HG02870 (cell line): ENCODE measurements at regions not wholly inside any gene's neighbourhood (a gene's known extent, or its start where the extent isn't known, plus 50 kb on each side); places are given as distances from the start of the nearest gene placed in this dataset.
"Not testable (repeated sequence)": the region's sequence is repeated elsewhere in the genome, so short reads cannot be mapped to it uniquely, and the experiment has no call there.

Experiments
- ATAC-seq: cut with Tn5 transposase; IDR thresholded peaks from one replicate; pipeline ENCODE4 v1.9.1; 2021; ENCODE audit warnings: mild to moderate bottlenecking, moderate library complexity; ENCODE audit not compliant: unreplicated experiment

DNA sequence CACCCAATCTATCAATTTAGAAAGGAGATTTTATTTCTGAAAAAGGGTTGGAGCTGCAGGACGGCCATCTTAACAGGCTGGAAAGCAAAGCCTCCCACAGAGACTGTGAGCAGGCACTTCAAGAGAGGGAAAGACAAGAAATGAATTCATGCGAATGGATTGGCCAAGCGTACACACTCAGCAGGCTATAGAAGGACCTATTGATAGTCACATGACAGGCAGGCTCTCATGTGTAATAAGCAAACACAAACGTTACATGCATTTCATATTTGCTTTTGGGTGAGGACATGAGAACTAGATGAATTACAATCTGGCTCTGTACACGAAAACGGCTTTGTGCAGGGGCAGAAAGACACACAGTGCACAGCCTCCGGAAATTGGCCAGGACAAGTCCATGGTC is 83.9 kb upstream of the GOLGA6L6 start:
- ATAC-seq = not testable (repeated sequence)

DNA sequence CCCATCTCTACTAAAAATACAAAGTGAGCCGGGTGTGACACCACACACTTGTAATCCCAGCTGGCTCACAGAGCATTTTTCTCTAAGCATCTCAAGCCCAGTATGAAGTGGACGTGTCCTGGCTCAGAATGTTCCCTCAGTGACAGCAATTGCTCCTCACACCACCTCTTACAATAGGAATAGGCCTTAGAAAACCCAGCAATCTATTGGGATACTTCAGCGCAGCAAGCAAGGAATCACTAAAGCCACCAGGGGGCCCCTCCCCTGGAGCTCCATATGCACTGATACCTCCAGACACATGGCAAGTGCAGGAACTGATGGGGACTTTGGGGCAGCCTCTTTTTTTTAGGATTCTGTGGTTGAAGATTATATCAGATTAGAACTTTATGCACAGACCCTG is 82.5 kb upstream of the GOLGA6L6 start:
- ATAC-seq = not testable (repeated sequence)

DNA sequence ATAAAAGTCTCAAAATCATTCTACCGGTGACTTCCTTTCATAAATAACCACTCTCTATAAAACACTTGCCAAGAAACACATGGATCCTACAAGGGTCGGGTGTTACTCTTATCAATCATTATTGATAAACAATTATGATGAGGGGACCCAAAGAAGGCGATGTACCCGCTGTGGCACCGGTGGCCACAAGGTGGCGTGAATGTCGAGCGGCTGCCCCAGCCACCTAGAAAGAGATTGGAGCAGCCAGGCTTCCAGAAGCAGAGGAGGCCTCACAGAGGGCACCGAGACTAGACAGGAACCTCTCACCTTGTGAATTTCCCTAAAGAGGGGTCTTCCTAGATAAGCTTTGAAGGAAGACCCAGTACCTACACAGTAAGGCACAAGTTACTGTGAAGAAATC is 80.5 kb upstream of the GOLGA6L6 start:
- ATAC-seq = peak; percentile 42

DNA sequence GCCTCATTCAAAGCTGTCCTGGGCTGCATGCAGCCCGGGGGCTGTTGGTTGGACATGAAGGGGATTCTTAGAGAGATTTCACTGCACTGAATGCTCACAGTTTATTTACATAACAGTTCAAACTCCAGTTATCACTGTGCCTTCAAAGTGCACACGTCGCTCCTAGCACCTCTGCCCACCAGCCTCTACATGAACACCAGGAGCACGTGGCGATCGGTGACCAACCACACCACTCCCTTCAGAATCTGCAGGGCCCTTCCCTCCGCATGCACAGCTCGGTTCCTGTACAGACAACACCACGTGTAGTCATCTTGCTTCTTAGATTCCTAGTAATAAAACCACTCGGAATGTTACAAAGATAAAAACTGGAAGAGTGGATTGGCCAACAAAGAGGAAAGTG is 72.9 kb upstream of the GOLGA6L6 start:
- ATAC-seq = not testable (repeated sequence)

DNA sequence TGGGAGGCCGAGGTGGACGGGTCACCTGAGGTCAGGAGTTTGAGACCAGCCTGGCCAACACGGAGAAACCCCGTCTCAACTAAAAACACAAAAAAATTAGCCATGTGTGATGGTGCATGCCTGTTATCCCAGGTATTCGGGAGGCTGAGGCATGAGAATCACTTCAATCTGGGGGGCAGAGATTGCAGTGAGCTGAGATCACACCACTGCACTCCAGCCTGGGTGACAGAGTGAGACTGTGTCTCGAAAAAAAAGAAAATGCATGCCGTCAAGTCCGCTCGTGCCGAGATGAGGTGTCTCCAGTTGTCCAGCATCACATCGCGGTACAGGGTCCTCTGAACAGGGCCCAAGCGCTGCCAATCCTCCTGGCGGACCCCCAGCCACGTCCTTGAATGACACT is 71.2 kb upstream of the GOLGA6L6 start:
- not testable (repeated sequence) for ATAC-seq

DNA sequence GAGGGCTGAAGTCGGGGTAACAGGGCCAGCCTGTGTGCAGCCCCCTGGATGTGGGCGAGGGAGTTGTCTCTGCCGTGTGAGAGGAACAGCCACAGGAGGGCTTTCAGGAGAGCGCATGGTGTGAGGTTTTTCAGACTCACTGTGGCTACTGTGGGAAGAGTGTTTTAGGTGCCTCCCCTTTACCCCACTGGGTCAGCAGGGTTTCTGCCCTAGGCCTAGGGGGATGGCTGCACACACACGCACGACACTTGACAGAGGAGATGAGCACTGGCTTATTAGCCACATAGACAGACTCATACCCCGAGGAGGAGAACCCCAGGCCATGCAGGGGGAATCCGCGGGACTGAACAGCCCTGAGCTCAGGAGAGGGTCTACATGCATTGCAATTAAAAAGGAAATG is 70.8 kb upstream of the GOLGA6L6 start:
- ATAC-seq = not testable (repeated sequence)

DNA sequence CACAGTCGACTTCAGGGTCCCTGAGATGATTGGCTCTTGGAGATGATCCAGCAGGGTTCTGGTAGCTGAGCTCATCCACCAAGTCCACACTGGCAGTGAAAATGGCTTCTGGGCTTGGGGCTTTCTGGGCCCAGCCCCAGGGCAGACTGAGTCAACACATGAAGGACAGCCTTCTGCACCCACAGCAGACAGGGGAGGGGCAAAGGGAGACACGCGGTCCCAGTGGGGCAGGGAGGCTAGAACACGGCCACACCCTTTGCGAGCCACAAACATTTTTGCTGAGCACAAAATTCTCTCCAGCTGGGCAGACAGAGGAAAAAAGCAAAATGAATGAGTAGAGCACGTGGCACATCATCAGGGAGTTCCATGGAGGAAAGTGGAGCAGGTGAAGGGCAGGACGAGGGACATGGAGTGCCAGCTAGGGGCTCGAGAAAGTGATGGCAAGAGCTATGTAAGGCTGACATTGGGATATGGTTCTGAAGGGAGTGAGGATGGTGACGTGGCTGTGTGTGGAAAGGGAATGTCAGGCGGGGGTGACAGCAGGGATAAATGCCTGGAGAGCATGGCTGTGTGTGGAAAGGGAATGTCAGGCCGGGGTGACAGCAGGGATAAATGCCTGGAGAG is 70.2 kb upstream of the GOLGA6L6 start:
- ATAC-seq = not testable (repeated sequence)

DNA sequence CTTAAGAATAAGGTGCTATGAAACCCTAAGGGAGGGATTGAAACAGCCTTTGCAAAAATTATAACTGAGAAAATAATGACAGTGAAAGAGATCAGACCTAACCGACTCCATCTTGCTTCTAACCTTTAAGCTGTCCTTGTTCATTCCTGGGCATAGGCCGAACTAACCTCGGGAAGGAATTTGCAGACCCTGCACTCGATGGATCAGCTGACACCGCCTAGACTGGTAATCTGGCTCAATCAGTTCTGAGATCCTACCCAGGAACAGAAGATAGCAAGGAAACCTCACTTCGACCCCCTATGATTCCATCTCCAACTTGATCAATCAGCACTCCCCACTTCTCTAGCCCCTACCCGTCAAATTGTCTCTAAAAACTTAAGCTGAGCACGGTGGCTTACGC is 66.6 kb upstream of the GOLGA6L6 start:
- not testable (repeated sequence) for ATAC-seq

DNA sequence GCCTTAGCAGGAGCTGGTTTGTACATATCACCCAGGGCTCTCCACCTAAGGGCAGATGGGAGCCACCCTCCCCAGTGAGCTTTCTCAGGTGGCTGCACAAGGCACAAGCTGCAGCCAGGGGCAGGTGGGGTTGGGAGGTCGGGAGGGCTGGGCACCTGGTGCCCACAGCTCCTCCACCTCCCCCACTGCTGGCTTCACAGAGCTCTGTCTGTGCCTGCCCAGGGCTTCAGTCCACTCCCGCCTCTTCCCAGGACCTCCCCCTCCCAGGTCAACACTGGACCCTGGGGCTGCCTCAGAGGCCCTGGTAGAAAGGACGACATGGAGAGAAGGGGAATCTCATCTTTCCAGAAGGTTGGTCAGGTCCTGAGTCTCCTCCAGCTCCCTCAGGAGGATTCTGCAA is 55.6 kb upstream of the GOLGA6L6 start:
- not testable (repeated sequence) for ATAC-seq

DNA sequence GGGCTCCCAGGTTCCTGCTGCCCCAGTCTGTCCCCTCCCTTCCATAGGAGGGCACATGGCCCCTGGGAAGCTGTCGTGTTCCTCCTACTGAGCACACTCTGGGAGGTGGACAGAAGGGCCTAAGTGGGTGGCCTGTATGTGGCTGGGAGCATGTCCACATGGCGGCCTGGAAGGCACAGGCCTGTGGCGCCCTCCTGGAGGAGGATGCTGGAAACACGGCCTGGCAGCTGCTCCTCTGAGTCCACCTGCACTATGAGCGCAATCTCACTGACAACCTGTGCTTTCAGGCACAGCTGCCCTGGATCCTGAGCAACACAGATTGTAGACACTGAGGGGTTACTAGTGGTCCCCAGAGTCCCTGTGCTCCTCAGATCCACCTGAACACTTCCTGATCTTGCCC is 52.6 kb upstream of the GOLGA6L6 start:
- not testable (repeated sequence) for ATAC-seq

DNA sequence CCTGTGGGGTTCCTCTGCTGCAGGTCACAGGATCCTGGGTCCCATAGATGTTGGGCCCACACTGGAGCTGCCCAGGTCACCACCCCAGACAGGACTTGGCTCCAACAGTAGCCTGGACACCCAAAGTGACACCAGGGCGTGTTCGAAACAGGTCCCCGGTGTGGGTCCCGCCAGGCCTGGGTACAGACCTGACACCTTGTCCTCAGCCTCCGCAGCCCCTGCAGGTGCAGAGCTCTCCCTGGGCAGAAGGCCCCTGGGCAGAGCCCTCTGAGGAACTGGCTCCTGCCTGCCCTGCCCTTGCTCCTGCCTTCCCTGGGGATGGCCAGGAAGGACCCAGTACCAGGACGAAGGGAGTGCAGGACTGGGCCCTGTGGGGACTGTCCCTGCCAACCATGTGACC is 50.3 kb upstream of the GOLGA6L6 start:
- ATAC-seq = not testable (repeated sequence)
